Esophagus squamous epithelium (tissue), 4 donors: ENCODE measurements at regions not wholly inside any gene's neighbourhood (a gene's known extent, or its start where the extent isn't known, plus 50 kb on each side); places are given as distances from the start of the nearest gene placed in this dataset.

Experiments
- POLR2A ChIP-seq, 4 donors: fragments of 450-650 bp; IDR thresholded peaks; one replicate each; pipeline ENCODE4 v1.6.1; 2017; ENCODE audit warnings: antibody characterized with exemption in 4 of 4, mild to moderate bottlenecking in 4 of 4, moderate library complexity in 3 of 4
- TF ChIP-seq, protein P1 (sequence below), 6 experiments: fragments of 450-650 bp in 4 of 6; fragments of 200-600 bp in 2 of 6; sonication (generic) in 2 of 6; IDR thresholded peaks; one replicate each; pipeline ENCODE4 v1.5.1; 2016 to 2019; ENCODE audit warnings: antibody characterized with exemption in 6 of 6, mild to moderate bottlenecking in 4 of 6, moderate library complexity in 4 of 6

DNA sequence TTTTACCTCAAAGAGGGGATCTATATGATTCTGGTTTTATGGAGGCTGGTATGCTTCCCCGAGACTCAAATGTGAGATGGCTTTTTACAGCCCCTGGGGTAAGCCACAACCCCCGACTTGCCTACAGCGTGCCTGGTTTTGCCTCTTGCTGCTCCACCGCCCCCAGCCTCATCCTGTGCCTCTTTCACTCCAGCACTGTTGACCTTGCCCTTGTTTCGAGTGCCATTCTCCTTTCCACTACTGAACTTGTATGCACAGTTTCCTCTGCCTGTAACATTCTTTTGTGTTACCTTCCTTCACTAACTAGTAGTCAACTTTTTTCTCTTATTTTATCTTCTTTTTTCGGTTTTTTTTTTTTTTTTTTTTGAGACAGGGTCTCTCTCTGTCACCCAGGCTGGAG lies 219.0 kb upstream of the ZBED5 start:
- TF ChIP-seq, protein P1, sequence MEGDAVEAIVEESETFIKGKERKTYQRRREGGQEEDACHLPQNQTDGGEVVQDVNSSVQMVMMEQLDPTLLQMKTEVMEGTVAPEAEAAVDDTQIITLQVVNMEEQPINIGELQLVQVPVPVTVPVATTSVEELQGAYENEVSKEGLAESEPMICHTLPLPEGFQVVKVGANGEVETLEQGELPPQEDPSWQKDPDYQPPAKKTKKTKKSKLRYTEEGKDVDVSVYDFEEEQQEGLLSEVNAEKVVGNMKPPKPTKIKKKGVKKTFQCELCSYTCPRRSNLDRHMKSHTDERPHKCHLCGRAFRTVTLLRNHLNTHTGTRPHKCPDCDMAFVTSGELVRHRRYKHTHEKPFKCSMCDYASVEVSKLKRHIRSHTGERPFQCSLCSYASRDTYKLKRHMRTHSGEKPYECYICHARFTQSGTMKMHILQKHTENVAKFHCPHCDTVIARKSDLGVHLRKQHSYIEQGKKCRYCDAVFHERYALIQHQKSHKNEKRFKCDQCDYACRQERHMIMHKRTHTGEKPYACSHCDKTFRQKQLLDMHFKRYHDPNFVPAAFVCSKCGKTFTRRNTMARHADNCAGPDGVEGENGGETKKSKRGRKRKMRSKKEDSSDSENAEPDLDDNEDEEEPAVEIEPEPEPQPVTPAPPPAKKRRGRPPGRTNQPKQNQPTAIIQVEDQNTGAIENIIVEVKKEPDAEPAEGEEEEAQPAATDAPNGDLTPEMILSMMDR (IDR thresholded peaks at IDR 0.05) = no peak
- TF ChIP-seq POLR2A (IDR thresholded peaks at IDR 0.05) = no peak
